ENCODE measurements at regions not wholly inside any gene's neighbourhood (a gene's known extent, or its start where the extent isn't known, plus 50 kb on each side); places are given as distances from the start of the nearest gene placed in this dataset.

DNA sequence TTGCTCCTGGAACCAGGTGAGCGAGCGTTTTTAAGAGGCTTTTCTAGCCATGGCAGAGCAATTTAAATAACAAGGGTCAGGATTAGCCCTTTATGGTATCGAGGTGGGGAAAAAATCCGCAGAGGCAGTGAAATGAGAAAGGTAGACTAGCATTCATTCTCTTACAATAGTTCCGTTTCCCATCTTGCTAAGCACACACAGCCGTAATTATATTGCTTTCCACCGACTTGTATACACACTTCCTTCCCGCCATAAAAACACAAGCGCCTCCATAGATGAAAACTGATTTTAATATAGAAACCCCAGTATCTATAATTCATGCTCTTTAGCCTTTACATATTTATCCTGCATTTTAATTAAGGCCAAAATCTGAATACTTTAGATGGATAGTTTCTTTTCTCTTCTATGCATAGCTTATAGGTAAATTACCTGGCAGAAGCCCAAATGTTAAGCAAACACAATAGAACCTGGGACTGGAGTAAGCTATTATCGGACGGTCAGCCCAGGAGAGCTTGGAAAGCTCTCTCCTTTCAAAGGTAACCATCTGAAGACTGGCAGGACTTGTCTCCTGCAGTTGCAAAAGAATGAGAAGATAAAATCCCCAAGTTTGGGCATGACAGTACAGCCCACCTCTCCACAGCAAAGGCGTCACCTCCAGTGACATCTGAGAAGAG is 90.9 kb upstream of the MC3R start:
- no peak for DNase-seq (ENCODE audit: low read depth)
- no peak overlapping the region for H3K4me3 ChIP-seq (ENCODE audit: low read depth, low read length)
- TF ChIP-seq, protein P1, sequence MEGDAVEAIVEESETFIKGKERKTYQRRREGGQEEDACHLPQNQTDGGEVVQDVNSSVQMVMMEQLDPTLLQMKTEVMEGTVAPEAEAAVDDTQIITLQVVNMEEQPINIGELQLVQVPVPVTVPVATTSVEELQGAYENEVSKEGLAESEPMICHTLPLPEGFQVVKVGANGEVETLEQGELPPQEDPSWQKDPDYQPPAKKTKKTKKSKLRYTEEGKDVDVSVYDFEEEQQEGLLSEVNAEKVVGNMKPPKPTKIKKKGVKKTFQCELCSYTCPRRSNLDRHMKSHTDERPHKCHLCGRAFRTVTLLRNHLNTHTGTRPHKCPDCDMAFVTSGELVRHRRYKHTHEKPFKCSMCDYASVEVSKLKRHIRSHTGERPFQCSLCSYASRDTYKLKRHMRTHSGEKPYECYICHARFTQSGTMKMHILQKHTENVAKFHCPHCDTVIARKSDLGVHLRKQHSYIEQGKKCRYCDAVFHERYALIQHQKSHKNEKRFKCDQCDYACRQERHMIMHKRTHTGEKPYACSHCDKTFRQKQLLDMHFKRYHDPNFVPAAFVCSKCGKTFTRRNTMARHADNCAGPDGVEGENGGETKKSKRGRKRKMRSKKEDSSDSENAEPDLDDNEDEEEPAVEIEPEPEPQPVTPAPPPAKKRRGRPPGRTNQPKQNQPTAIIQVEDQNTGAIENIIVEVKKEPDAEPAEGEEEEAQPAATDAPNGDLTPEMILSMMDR (conservative IDR thresholded peaks at IDR 0.05; ENCODE audit: low read depth, low read length), result no peak

DNA sequence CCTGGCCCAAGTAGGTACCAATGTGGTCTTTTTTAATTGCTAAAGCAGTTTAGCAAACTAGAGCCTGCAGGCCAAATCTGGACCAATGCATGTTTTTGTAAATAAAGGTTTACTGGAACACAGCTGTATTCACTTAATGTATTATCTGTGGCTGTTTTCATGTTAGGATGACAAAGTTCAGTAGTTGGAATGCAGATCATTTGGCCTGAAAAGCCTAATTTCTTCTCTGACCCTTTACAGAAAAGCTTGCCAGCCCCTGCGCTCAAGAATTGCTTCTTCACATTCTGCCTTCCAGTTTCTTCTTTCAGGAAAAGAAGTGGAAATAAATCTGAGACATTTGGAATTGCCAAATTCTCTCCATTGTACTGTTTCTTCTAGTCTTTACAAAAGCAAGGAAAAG is 90.0 kb upstream of the MC3R start:
- DNase-seq (ENCODE audit: low read depth), result no peak
- TF ChIP-seq, protein P1 (conservative IDR thresholded peaks at IDR 0.05; ENCODE audit: low read depth, low read length), result no peak
- H3K4me3 ChIP-seq (ENCODE audit: low read depth, low read length), result no peak overlapping the region

DNA sequence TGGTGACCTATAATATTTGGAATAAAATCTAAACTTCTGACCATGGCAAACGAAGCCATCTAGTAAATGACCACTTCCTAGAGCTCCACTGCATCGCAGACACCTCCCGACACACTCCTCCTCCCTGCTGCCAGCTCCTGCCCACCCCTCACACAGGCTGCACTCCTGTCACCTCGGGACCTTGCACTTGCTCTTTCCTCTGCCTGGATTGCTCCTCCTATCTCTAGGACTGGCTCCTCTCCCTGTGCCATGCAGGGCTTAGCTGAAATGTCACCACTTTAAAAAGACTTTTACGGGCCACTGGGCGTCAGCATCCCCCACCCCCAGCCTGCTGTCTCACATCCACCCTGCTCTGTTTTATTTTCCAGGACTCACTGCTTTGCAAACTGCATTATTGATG is 87.6 kb upstream of the MC3R start:
- no peak overlapping the region for H3K4me3 ChIP-seq (ENCODE audit: low read depth, low read length)
- no peak for DNase-seq (ENCODE audit: low read depth)
- TF ChIP-seq, protein P1 (conservative IDR thresholded peaks at IDR 0.05; ENCODE audit: low read depth, low read length), result no peak

DNA sequence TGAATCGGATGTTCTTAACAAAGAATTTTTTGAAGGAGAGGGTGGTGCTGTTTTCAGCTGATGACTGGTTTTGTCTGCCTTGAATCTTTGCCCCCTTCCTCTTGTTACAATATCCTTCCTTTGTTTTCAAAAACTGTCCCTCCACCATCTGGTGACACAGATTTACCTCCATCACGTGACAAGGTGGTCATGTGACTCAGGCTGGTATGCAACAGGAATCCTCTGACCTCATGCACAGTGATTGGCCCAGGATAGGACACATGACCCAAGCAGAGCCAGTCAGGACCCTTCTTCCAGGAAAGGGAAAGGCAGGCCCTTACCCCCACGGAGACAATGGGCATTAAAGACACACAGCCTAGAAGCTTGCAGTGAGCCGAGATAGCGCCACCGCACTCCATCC is 84.7 kb upstream of the MC3R start:
- H3K4me3 ChIP-seq (ENCODE audit: low read depth, low read length), result no peak overlapping the region
- TF ChIP-seq, protein P1 (conservative IDR thresholded peaks at IDR 0.05; ENCODE audit: low read depth, low read length), result no peak
- no peak for DNase-seq (ENCODE audit: low read depth)

DNA sequence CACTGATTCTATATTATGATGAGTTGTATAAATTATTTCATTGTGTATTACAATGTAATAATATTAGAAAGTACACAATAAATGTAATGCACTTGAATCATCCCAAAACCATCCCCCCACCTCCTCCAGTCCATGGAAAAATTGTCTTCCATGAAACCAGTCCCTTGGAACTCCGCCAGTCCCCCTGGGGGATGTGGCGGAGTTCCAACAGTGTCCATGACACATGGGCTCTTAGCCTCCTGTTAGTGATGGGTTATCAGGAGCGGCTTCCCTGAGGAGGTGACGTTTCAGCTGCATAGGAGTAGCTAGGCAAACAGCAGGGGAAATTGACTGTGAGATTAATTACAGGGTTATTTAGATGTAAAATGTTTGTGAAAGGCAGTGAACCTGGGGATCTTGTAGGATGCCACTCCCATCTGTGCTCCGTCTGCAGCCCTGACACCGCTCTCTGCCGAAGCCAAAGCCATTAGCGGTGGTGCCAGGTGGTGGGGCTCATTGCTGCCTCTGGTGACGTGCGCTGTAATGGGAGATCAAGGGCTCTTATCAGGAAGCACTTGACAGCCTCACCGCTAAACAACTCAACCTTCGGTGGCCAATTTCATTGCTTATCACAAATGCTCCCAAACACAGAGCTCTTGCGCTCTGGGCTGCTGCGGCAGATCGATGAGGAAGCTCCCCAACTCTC is 81.6 kb upstream of the MC3R start:
- no peak overlapping the region for H3K4me3 ChIP-seq (ENCODE audit: low read depth, low read length)
- TF ChIP-seq, protein P1 (conservative IDR thresholded peaks at IDR 0.05; ENCODE audit: low read depth, low read length), result no peak
- DNase-seq (ENCODE audit: low read depth), result no peak

DNA sequence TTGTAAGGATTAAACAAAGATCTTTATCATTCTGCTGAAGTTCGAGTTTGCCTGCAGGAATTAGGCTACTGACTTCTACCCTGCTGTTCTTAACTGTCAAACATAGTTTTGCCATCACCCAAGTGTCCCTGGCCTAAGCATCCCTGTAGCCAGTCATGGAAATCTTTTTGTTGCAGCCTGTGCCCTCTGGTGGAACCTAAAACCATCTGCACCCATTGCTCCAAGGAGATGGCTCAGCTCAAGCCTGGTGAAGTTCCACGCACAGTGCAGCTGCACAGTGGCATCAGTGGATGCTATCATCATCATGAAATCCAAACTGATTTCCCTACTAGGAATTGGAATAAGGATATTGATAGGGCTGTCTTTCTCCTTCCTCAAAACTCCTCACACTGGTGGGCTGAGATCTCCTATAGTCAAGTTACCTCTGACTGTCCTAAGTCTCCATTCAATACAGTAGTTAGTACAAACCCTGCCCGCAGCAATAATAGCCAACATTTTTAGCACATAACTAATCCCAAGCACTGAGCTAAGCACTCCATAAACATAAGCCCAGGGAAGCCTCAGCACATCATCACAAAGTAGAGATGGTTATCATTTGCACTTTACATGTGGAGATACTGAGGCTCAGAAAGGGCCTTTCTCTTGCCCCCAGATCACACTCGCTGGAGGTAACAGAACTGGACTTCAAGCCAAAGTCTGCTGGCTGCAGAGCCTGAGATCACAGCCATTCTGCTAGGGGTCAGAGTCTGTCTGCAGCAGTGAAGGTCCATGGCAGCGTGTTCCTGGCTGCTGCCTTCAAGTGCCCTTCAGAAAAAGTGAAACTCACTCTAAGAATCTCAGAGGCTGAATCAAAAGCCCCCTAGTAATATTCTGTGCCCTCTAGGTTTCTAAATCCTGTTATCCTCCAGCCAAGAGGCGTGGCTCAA is 77.2 kb upstream of the MC3R start:
- TF ChIP-seq, protein P1 (conservative IDR thresholded peaks at IDR 0.05; ENCODE audit: low read depth, low read length), result peak; percentile 6
- DNase-seq (ENCODE audit: low read depth), result peak; percentile 2
- H3K4me3 ChIP-seq (ENCODE audit: low read depth, low read length), result no peak overlapping the region
